CD4-positive, alpha-beta memory T cell (primary cell): ENCODE measurements at regions not wholly inside any gene's neighbourhood (a gene's known extent, or its start where the extent isn't known, plus 50 kb on each side); places are given as distances from the start of the nearest gene placed in this dataset.

ENCODE experiments used
- CTCF ChIA-PET: fragments of 350-600 bp; sonication (Branson Sonifier 250); formaldehyde crosslinking; loops from one replicate; lab custom pipeline; 2021; ENCODE audit warnings: inconsistent platforms; ENCODE audit not compliant: partially characterized antibody; lab: Charles Lee
- POLR2A ChIA-PET: fragments of 350-600 bp; sonication (Branson Sonifier 250); formaldehyde crosslinking; loops from one replicate; lab custom pipeline; 2021; ENCODE audit not compliant: partially characterized antibody; lab: Charles Lee
- DNase-seq, 5 donors: peaks; one replicate each; pipeline versions ENCODE4 v3.0.0 to v3.0.0-alpha.2; 2020 to 2022; ENCODE audit warnings: mixed read lengths in 1 of 5
- H3K27ac ChIP-seq: one replicate; pipeline ENCODE4 v1.7.0; 2013; ENCODE audit warnings: low read depth, low read length
- H3K27me3 ChIP-seq: 2 replicates; pipeline ENCODE4 v1.7.0; 2013; ENCODE audit warnings: mild to moderate bottlenecking, low read length, moderate library complexity; ENCODE audit not compliant: insufficient read depth
- H3K36me3 ChIP-seq: 2 replicates; pipeline ENCODE4 v1.7.0; 2013; ENCODE audit warnings: mild to moderate bottlenecking, low read length, moderate library complexity; ENCODE audit not compliant: insufficient read depth
- H3K4me1 ChIP-seq: 2 replicates; pipeline ENCODE4 v1.7.0; 2013; ENCODE audit warnings: mild to moderate bottlenecking, low read length, moderate library complexity; ENCODE audit not compliant: insufficient read depth
- H3K4me3 ChIP-seq, 2 donors: one replicate each; pipeline ENCODE4 v1.7.0; 2013; ENCODE audit warnings: low read length in 2 of 2, mild to moderate bottlenecking in 1 of 2
- H3K9me3 ChIP-seq, 2 donors: one replicate each; pipeline ENCODE4 v1.7.0; 2013; ENCODE audit warnings: low read length in 2 of 2, control low read depth in 1 of 2; ENCODE audit not compliant: control insufficient read depth in 1 of 2
- H3K27ac Mint-ChIP-seq, 7 donors: one replicate each; pipeline ENCODE4 v1.8.0; 2020 to 2021; ENCODE audit warnings: mixed read lengths in 7 of 7, mild to moderate bottlenecking in 6 of 7, inconsistent platforms in 3 of 7, moderate library complexity in 3 of 7
- H3K27me3 Mint-ChIP-seq, 2 donors: one replicate each; pipeline ENCODE4 v1.8.0; 2020 to 2021; ENCODE audit warnings: mixed read lengths in 2 of 2
- H3K36me3 Mint-ChIP-seq, 2 donors: one replicate each; pipeline ENCODE4 v1.8.0; 2020 to 2021; ENCODE audit warnings: mixed read lengths in 2 of 2, inconsistent platforms in 1 of 2, mild to moderate bottlenecking in 1 of 2
- H3K4me1 Mint-ChIP-seq, 4 donors: one replicate each; pipeline ENCODE4 v1.8.0; 2020 to 2021; ENCODE audit warnings: mixed read lengths in 4 of 4, mild to moderate bottlenecking in 1 of 4
- H3K4me3 Mint-ChIP-seq, 8 donors: one replicate each; pipeline ENCODE4 v1.8.0; 2020 to 2021; ENCODE audit warnings: mixed read lengths in 8 of 8, mild to moderate bottlenecking in 7 of 8, moderate library complexity in 6 of 8, inconsistent platforms in 3 of 8
- H3K9me3 Mint-ChIP-seq, 8 donors: one replicate each; pipeline ENCODE4 v1.8.0; 2020 to 2021; ENCODE audit warnings: mixed read lengths in 8 of 8, mild to moderate bottlenecking in 5 of 8, inconsistent platforms in 3 of 8, moderate library complexity in 1 of 8
- intact Hi-C: fragments of 100-400 bp; cut with micrococcal nuclease; formaldehyde crosslinking; loops from one replicate; pipeline ENCODE4 v1.15.1; 2023

DNA sequence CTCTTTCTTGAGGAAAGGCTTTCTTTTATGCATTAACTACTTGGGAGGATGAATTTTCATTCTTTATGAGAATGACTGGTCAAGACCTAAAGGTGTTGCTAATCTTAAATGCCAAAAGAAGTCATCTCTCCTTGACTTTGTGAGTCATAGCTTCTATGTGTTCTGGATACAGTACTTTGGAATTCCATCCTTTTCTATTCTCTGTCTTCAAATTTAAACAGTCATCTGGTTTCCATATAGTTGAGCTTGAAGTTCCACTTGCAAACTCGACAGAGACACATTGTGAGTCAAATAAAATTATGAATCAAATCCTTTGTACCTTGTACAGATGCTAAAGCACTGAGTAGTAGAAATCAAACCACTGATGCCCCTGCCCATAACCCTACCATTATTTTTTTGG lies 271.9 kb upstream of the PMFBP1 start:
- Histone ChIP-seq H3K27me3 (no peaks in the 10 kb centered on the region), H3K36me3 (no peaks in the 10 kb centered on the region), H3K4me3 (no peak overlapping the region), H3K27ac (no peak overlapping the region), H3K9me3 (no peaks in the 10 kb centered on the region), H3K4me1 (no peaks in the 10 kb centered on the region)
- no peak overlapping the region for H3K4me3 Mint-ChIP-seq
- intact Hi-C loops, result no loop called here
- H3K27me3 Mint-ChIP-seq, result no peaks in the 10 kb centered on the region
- peaks cover 0 to 10% (median 2%) of the 10 kb centered on the region in 8 donors for H3K9me3 Mint-ChIP-seq
- ChIA-PET POLR2A (no interaction called here), CTCF (no interaction called here)
- no peaks in the 10 kb centered on the region for H3K4me1 Mint-ChIP-seq
- H3K27ac Mint-ChIP-seq, result no peak overlapping the region
- DNase-seq, result no peak
- H3K36me3 Mint-ChIP-seq, result no peaks in the 10 kb centered on the region

DNA sequence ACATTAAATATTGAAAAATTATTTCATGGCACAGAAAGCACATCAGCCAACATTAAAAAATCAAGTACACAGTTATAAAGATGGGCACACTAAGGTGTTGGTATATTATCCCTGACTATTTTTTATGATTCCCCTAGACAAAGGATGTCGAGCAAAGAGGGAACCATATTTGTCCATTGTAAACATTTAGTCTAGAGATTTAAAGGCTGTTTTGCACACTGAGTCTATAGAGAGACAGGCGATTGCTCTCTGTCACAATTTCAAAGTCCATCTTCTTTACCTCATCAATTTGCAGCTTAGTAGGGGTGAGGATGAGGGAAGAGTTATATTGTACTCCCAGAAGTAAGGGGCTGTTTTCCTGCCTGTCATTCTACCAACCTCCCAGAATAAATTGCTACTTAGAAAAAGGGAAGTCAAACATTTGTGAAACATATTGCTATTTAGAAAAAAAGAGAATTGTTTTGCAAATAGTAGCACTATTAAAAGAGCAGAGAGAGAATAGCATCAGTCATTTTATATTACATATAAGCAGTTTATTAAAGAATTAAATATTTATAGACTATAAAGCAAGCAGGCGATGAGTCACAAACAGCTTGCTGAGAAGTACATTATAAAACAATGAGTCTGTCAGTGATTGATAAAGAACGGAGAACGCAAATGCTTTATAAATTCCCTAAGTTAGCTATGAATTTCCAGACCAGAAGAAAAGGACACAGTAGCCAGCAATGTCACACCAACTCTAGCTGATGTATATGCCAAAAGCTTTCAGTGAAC lies 270.6 kb upstream of the PMFBP1 start:
- ChIA-PET CTCF (no interaction called here), POLR2A (no interaction called here)
- Histone ChIP-seq H3K27me3 (no peaks in the 10 kb centered on the region), H3K36me3 (no peaks in the 10 kb centered on the region), H3K27ac (no peak overlapping the region), H3K4me3 (no peak overlapping the region), H3K4me1 (no peaks in the 10 kb centered on the region), H3K9me3 (no peaks in the 10 kb centered on the region)
- intact Hi-C loops, result no loop called here
- H3K27me3 Mint-ChIP-seq, result no peaks in the 10 kb centered on the region
- no peaks in the 10 kb centered on the region for H3K36me3 Mint-ChIP-seq
- peaks cover 0 to 10% (median 2%) of the 10 kb centered on the region in 8 donors for H3K9me3 Mint-ChIP-seq
- H3K4me3 Mint-ChIP-seq, result no peak overlapping the region
- no peak overlapping the region for H3K27ac Mint-ChIP-seq
- DNase-seq, result no peak
- H3K4me1 Mint-ChIP-seq, result no peaks in the 10 kb centered on the region

DNA sequence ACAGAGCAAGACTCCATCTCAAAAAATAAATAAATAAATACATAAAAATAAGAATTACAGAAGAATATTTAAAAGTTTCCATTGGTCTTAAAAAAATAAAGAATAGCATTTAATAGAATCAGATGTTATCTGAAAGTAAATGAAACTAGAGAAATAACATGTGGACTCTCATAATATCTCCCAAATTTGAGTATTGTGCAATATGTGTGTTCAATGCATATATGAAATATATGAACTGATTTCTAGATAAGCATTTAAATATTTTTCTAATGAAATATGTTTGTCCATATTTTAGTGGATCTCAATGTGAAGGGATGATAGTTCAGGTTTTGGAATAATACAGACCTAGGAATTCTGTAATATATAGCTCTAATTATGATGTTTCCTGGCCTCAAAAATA lies 265.9 kb upstream of the PMFBP1 start:
- ChIA-PET POLR2A (no interaction called here), CTCF (no interaction called here)
- Histone ChIP-seq H3K27ac (no peak overlapping the region), H3K4me3 (no peak overlapping the region), H3K9me3 (no peaks in the 10 kb centered on the region), H3K27me3 (no peaks in the 10 kb centered on the region), H3K36me3 (no peaks in the 10 kb centered on the region), H3K4me1 (no peaks in the 10 kb centered on the region)
- no peak overlapping the region for H3K4me3 Mint-ChIP-seq
- no peaks in the 10 kb centered on the region for H3K36me3 Mint-ChIP-seq
- H3K27me3 Mint-ChIP-seq, result no peaks in the 10 kb centered on the region
- no peak overlapping the region for H3K27ac Mint-ChIP-seq
- H3K4me1 Mint-ChIP-seq, result no peaks in the 10 kb centered on the region
- DNase-seq, result no peak
- peaks cover 0 to 35% (median 31%) of the 10 kb centered on the region in 8 donors for H3K9me3 Mint-ChIP-seq
- intact Hi-C loops, result no loop called here

DNA sequence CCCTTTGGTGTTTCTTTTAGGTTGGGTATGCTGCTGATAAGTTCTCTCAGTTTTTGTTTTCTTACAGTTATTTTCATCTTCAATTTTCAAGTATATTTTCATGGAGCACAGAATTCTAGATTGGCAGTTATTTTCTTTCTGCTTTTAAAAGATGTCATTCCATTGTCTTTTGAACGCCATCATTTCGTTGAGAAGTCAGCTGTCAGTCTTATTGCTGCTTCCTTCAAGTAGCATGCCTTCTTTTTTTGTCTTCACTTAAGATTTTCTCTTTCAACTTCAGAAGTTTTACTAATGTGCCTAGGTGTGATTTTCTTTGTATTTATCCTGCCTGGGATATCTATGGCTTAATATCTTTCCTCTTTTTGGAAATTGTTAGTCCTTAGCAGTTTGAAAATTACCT lies 262.2 kb upstream of the PMFBP1 start:
- Histone ChIP-seq H3K36me3 (no peaks in the 10 kb centered on the region), H3K27ac (no peak overlapping the region), H3K4me3 (no peak overlapping the region), H3K9me3 (no peaks in the 10 kb centered on the region), H3K4me1 (no peaks in the 10 kb centered on the region), H3K27me3 (no peaks in the 10 kb centered on the region)
- intact Hi-C loops, result no loop called here
- H3K27ac Mint-ChIP-seq, result no peak overlapping the region
- no peak for DNase-seq
- CTCF ChIA-PET, result no interaction called here
- H3K27me3 Mint-ChIP-seq, result no peaks in the 10 kb centered on the region
- POLR2A ChIA-PET, result no interaction called here
- H3K36me3 Mint-ChIP-seq, result no peaks in the 10 kb centered on the region
- no peak overlapping the region for H3K4me3 Mint-ChIP-seq
- H3K9me3 Mint-ChIP-seq, result peaks cover 0 to 35% (median 31%) of the 10 kb centered on the region in 8 donors
- no peaks in the 10 kb centered on the region for H3K4me1 Mint-ChIP-seq

DNA sequence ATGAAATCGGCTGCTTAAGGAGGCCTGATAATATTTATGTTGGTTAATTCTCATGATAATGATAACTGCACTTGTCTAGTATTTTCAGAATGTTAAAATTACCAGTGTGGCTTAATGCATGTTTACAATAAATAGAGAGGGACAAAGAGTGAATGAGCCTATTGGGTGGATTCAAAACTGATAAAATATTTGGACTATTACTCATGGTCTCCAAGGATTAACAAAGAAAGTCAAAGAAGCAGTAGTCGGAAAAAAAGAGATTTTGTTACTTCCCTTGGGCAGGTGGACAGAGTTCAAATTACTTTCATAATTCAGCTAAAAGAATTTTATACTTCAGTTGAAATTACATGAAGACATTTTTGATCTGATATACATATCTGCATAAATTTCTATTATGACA lies 258.2 kb upstream of the PMFBP1 start:
- H3K27ac Mint-ChIP-seq, result no peak overlapping the region
- Histone ChIP-seq H3K9me3 (no peaks in the 10 kb centered on the region), H3K27ac (no peak overlapping the region), H3K4me1 (no peaks in the 10 kb centered on the region), H3K27me3 (no peaks in the 10 kb centered on the region), H3K4me3 (no peak overlapping the region), H3K36me3 (no peaks in the 10 kb centered on the region)
- no peak overlapping the region for H3K4me3 Mint-ChIP-seq
- ChIA-PET CTCF (no interaction called here), POLR2A (no interaction called here)
- DNase-seq, result no peak
- intact Hi-C loops, result no loop called here
- no peaks in the 10 kb centered on the region for H3K4me1 Mint-ChIP-seq
- H3K9me3 Mint-ChIP-seq, result peaks cover 0 to 25% (median 18%) of the 10 kb centered on the region in 8 donors
- H3K36me3 Mint-ChIP-seq, result no peaks in the 10 kb centered on the region
- H3K27me3 Mint-ChIP-seq, result no peaks in the 10 kb centered on the region

DNA sequence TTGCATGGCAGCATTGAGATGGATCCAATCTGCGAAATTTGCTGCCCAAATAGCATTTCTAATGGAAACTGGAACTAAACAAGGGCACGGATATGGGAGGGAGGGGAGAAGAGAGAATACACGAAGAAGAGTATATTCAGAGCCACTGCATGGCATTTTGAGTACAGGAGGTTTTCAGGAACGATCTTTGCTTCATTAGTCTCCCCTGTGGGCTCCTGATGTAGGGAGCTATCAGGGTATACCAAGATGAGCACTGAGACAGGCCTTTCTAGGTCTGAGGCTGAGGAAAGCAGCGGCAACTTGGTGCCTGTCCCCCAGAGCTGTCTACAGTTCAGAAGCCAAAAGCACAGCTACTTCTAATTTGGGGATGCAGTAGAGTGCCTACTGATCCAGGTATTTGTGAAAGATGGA lies 257.7 kb upstream of the PMFBP1 start:
- intact Hi-C loops, result no loop called here
- peaks cover 0 to 3% of the 10 kb centered on the region in 2 donors for H3K36me3 Mint-ChIP-seq
- ChIA-PET POLR2A (no interaction called here), CTCF (no interaction called here)
- Histone ChIP-seq H3K36me3 (no peaks in the 10 kb centered on the region), H3K27me3 (no peaks in the 10 kb centered on the region), H3K4me1 (no peaks in the 10 kb centered on the region), H3K9me3 (no peaks in the 10 kb centered on the region), H3K4me3 (no peak overlapping the region), H3K27ac (no peak overlapping the region)
- H3K4me1 Mint-ChIP-seq, result no peaks in the 10 kb centered on the region
- no peak for DNase-seq
- H3K4me3 Mint-ChIP-seq, result no peak overlapping the region
- H3K27ac Mint-ChIP-seq, result no peak overlapping the region
- no peaks in the 10 kb centered on the region for H3K27me3 Mint-ChIP-seq
- peaks cover 0 to 25% (median 16%) of the 10 kb centered on the region in 8 donors for H3K9me3 Mint-ChIP-seq

DNA sequence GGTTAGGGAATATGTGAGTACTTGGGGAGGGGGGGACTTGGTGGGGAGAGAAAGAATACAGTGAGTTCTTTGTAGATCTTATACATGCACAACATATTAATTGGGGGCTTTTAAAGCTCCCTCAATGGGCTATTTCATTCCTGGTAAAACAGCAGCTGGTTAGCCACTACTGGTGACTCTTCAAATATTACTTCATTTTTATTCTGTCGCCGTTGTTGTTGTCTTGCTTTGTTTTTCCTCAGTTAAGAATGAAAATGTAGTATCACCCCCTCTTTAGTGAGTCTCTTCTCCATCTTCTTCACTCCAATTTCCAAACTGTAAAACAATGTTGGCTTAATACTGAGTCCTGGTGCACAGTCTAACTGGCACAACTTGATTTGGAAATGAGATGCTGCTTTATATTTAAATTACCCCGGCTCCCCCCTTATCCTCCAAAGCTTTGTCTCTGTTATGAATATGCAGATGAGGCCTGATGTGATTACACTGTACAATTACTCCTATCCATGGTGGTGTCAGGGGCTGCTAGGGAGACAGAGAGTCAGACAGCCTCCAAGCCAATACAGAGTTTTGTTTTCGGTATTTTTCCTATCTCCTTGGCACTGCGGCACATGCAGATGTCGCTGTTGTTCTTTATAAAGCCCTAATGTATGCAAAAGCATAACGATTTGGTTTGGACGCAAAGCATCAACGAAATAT lies 256.9 kb upstream of the PMFBP1 start:
- no peaks in the 10 kb centered on the region for H3K36me3 ChIP-seq
- Mint-ChIP-seq H3K27ac (no peak overlapping the region), H3K4me1 (no peaks in the 10 kb centered on the region), H3K36me3 (peaks cover under 1 to 11% of the 10 kb centered on the region in 2 donors), H3K9me3 (peaks cover 1 to 23% (median 13%) of the 10 kb centered on the region in 8 donors), H3K27me3 (no peaks in the 10 kb centered on the region), H3K4me3 (no peak overlapping the region)
- no peaks in the 10 kb centered on the region for H3K4me1 ChIP-seq
- no peak for DNase-seq
- no peak overlapping the region for H3K27ac ChIP-seq
- ChIA-PET CTCF (no interaction called here), POLR2A (no interaction called here)
- H3K9me3 ChIP-seq, result no peaks in the 10 kb centered on the region
- intact Hi-C loops, result no loop called here
- no peaks in the 10 kb centered on the region for H3K27me3 ChIP-seq
- no peak overlapping the region for H3K4me3 ChIP-seq
